OCI-LY1 (cell line): ENCODE measurements at regions not wholly inside any gene's neighbourhood (a gene's known extent, or its start where the extent isn't known, plus 50 kb on each side); places are given as distances from the start of the nearest gene placed in this dataset.

Source experiments
- CTCF ChIP-seq: fragments of 200-600 bp; sonication (generic), shearing (Covaris generic); IDR thresholded peaks from 2 replicates; pipeline ENCODE4 v1.5.1; 2017; ENCODE audit warnings: mild to moderate bottlenecking, antibody characterized with exemption, low read length, moderate library complexity, mixed read lengths
- EZH2 ChIP-seq: fragments of 200-600 bp; sonication (generic), shearing (Covaris generic); IDR thresholded peaks from 2 replicates; pipeline ENCODE4 v1.8.0; 2017; ENCODE audit warnings: borderline replicate concordance, mixed run types, mild to moderate bottlenecking, antibody characterized with exemption, low read length, moderate library complexity, mixed read lengths

- TF ChIP-seq CTCF, result no peak
- no peak for TF ChIP-seq EZH2
Measured at GRCh38 chrX:139172731-139173130, 357.8 kb upstream of the F9 start.
